NCI-H345 treated with DMSO at 0.1 percent for 48 hours (cell line): ENCODE measurements at regions not wholly inside any gene's neighbourhood (a gene's known extent, or its start where the extent isn't known, plus 50 kb on each side); places are given as distances from the start of the nearest gene placed in this dataset.

Experiments used
- DNase-seq: peaks from one replicate; lab custom pipeline; 2025; ENCODE audit not compliant: unreplicated experiment; lab: John Stamatoyannopoulos, UW

DNA sequence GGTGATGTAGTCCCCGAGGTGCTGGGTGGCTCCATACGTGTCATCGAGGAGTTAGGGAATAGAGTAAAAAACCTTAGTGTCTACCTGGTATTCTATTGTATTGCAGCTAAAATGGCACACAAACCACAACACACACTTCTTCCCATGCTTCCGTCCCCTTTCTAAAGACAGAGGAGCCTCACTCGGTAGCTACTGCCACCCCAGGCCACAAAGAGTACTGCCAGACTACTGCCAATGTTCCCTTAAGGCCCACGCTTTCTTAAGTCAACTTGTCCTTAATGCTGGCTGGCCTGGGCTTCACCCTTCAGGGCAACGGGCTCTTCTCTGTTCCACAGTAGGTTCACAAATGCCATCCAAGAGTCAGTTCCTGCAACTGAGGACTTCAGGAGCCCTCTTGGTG is 673.0 kb downstream of the ELAVL2 start:
- DNase-seq = no peak

DNA sequence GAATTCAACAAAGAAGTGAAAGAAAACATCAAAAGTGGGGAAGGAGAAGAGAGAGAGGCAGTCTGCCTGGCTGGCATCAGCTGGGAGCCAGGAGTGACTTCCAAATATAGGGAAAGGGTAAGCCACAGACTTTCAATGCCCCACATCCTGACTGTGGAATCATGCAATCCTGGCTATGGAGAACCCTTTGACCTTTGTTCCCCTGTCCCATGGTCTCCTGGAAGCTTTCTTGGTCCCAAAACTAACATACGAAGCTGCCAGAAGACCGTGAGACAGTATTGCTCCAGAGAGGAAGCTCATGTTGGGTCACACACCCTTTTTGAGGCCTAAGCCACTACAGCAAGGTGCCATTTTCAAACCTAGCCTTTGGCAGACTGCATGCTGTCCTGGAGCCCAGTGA is 665.5 kb downstream of the ELAVL2 start:
- no peak for DNase-seq

DNA sequence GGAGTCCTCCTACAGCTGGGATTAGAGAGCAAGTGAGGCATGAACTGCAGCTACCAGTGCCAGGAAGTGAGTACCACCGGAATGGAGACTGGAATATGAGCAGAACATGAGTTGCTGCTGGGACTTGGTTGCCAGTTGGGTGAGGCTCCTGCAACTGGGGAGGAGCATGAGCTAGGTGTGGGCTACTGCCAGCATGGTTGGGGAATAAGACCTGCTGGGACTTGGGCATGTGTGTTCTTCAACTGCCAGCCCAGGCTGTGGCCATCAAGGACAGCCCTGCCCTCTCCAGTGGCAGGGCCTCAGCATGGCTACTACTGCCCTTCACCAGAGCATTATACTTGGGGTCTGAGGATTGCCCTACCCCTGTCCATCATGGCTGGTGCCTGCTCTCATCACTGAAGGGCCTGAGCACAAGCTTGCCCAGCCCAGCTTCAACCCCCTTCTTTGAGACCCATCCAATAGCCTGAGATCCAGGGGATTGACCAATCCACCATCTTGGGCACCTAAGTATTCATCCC is 665.0 kb downstream of the ELAVL2 start:
- DNase-seq = no peak

DNA sequence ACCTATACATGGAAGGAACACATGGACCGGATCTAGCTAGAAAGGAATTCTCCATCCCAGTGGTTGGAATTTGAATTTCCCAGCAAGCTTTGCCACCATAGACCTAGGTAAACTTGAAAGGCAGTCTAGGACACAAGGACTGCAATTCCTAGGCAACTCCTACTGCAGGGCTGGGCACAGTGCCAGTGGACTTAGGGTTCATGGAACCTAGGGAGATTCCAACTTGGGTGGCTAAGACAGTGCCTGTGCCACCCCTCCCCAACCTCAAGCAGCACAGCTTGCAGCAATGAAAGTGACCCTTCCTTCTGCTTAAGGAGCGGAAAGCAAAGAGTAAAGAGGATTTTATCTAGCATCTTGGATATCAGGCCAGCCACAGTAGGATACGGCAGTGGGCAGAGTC is 663.3 kb downstream of the ELAVL2 start:
- DNase-seq = no peak

DNA sequence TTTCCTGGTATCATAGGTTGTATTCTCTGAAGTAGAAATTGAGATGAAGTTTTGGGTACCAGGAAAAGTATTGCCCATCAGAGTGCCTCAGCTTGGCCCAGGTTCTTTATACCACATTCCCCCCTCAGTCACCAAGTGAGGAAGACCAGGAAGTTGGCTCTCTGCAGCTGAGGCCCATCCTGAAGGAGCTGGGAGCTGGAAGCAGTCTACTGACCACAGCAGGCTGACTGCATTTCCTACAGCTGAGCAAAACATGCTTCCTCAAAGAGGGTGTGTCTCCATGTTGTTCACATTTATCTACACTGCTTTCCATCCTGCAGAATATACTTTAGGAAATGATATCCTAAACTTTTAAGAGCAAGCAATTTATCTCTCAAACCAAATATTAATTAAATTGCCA is 654.6 kb downstream of the ELAVL2 start:
- no peak for DNase-seq

DNA sequence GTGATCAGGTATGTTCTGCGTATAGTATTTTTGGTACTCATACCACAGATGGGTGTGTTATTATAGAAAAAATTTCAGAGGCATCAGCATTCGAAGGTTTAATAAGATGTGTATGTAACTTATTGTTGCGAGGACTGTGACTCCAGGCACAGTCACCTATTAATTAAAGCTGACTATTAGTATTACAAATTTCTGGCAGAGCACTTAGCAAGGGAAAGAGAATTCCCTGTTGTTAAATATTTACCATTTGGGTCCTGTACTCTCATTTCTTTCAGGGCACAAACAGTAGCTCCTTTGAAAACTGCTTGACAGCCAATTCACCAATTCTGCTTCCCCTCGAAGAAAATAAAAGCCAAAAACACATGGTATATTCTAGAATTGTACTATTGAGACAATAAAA is 653.8 kb downstream of the ELAVL2 start:
- no peak for DNase-seq

DNA sequence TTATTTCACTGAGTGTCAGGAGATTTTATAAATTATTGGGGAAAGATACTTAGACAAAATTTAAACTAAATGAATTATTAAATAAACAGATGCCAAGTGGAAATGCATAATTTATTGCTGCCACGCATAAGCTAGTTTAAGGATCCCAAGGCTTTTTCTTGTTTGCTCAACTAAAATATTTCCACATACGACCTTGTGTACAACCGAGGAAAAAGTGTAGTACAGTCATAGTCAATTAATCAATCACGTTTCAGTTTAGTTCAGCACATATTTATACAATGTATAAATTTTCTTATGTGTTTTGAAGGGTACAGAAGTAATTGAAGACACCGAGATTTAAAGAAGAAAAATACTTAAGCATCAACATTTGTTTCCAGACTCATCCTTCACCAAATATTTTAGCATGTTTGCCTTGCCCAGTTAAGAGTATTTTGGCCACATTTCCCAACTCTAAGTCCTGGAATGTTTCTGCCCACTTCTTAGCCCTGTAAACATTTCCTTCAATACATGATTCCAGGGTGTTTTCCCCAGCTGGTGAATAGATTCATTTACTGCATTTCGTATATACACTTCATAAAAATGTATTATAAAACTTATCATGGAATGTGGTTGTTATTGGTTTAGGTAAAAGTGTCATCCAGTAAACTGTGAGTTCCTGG is 652.9 kb downstream of the ELAVL2 start:
- DNase-seq = no peak

DNA sequence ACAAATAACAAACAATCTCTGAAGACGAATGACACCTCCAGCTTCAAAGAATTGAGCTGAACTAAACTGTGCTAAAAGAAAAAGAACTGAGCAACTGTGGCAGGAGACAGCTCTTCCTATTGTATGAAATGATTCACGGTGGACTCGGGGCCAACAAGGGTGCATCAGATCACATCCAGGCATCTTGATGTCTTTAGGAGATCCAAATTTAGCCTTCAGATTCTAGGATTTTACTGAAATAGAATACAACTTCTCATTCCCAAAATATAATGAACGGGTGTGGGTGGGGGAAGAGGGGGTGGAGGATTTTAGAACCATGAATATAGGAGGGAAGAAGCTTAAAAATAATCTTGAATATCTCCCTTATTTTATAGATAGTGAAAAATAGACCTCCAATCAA is 631.8 kb downstream of the ELAVL2 start:
- no peak for DNase-seq

DNA sequence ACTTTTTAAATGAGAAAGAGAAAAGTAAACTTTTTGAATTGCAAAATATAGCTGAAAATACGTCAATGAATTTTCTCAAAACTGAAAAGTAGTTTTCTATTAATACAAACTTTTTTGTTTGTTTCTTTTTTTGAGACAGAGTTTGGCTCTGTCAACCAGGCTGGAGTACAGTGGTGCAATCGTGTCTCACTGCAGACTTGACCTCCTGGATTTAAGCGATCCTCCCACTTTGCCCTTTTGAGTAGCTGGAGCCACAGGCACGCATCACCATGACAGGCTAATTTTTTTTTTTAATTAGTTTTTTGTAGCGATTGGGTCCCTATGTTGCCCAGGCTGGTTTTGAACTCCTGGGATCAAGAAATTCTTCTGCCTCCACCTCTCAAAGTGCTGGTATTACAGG is 610.4 kb downstream of the ELAVL2 start:
- no peak for DNase-seq

DNA sequence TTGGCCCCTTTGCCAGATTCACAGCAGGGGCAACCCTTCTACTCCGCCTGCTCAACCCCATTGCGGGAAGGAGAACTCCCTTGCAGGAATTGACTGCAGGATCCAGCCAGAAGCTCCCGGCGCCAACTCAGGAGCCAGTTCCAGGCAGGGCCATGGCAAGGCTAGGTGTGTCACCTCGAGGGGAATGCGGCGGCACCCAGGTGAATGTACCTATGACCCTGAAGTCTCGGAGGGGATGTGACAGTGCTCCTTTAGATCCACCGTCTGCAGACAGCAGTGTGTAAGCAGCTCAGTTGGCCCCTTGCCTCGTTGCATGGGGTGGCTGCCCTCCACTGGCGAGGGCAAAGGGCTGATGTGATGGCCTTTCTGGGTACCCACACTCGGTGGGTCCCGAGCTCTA is 606.6 kb downstream of the ELAVL2 start:
- DNase-seq = no peak

DNA sequence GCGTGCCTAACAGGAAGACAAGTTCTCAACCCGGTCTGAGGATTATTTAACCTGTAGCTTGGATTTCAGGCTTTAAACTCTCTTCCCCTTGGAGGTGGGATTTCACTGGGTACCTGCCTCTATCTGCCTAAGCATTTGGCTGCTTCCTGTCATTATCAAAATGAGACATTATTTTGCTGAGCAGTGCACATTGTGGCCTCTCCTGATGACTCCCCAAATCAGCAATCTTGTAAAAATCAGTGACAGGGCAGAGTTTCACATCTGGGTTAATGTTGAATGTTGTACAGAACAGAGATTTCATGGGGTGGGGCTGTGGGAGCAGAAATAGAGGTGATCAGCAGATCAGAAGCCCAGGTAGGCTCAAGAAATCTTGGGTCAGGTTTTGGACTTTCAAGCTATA is 605.9 kb downstream of the ELAVL2 start:
- no peak for DNase-seq

DNA sequence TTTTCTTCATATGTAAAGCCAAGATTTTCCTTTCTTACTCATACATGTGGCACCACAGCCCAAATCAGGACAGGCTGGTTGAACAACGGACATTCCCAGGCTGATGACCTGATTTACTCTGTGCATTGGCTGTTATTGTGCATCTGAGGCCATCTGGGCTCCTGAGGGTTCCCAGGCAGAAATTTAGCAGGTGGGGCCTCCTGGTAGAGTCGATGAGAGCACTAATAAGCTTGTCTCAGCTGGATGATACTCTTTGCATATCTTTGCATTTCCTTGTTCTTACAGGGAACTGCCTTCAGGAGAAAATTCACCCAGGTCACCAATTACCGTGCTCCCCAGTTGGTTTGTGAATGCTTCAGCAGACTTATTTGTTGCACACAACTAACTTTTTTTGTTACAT is 605.1 kb downstream of the ELAVL2 start:
- DNase-seq = no peak

DNA sequence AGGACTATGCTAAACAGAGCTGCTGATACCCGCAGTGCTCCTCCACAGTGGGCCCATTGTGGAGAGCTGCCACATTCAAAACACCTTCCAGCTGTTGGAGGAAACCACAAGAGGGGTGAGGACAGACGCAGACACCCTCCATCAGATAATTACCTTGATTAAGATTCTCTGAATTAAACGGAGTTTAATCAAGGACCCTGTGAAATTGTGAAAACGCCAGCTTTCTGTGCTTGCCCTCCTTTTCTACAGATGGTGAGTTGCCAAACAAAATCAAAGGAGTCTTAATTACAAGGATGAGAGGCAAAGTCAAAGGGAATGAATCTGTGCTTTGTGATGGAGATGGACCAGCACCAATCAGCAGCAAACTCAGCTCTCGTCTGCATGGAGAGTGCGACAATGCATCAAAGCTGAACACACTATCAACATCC is 596.1 kb downstream of the ELAVL2 start:
- no peak for DNase-seq

DNA sequence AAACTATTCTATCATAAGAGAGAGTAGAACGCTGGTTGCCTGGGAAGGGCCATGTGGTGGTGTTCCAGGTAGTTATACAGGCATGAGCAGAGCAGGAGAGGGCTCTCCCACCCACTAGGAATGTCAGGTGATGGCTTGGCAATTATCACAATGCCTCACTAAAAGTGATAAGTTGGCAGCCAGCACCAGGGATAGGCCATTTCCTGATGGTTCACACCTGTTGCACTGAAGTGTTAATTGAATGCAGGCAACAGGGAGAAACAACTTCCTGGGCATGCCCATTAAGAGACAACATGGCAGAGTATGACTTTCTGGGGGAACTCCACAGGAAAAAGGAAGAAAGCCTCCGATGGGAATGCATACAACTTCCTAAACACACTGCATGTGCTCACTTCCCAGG is 593.2 kb downstream of the ELAVL2 start:
- no peak for DNase-seq

DNA sequence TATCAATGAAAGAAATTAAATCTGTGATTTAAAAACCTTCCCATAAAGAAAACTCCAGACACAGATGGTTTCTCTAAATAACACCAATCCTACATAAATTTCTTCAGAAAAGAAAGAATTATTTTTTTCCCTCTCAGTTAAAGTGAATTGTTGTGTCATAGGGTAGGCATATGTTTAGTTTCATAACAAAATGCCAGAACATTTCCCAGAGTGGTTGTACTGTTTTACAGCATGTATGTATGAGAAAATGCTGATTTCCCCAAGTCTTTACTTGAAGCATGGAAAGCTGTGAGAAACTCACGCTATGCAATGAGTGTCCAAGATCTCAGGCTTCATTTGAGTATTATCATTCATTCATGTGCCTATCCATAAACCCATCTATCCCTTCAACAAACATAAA is 582.5 kb downstream of the ELAVL2 start:
- no peak for DNase-seq

DNA sequence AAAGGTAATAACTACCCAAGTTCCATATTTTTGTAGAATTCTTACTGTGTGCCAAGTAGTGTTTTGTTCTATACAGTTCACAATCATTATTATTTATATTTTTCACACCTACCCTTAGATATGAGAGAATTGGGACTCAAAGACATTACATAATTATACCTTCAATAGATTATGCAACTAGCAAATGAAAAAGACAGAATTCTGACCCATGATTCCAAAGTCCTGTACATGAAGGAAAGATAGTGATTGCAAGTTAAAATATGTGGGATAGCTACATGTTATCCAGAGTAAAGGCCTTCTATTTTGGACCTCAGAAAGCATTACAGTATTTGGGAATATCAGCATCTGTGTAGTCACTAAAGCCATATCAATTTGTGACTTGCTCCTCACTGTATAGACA is 581.0 kb downstream of the ELAVL2 start:
- DNase-seq = no peak

DNA sequence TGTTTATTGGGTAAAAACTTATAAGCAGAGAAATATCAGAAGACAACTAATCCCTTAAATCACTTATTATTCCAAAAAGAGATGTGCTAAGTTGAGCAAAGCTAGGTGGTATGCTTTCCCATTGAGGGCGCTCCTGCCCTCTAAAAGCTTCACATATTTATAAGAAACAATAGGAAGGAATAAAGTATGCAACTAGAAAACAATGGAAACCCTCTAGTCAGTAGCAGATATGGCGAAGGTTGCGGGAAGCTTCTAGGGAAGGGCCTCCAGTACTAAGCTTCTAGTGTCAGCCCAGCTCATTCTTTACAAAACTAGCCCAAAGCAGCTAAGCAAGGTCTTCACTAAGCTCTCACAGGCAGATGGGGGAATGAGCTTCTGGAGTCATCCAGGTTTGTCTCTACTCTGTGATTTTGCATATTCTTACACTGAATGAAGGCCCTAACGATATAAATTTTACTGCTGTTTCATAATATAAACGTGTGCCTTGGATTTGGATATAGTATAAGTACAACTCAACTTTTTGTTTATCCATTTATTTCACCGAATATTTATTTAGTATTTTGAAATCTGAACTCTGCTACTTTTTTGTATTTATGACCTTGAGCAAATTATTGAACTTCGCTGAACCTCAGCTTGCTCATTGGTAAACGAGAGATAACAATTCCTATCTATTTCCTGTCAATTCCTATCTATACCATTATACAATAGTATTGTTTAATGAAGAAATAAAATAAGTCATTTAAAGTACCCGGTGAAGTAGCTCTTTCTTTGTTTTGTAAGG is 571.4 kb downstream of the ELAVL2 start:
- DNase-seq = no peak

DNA sequence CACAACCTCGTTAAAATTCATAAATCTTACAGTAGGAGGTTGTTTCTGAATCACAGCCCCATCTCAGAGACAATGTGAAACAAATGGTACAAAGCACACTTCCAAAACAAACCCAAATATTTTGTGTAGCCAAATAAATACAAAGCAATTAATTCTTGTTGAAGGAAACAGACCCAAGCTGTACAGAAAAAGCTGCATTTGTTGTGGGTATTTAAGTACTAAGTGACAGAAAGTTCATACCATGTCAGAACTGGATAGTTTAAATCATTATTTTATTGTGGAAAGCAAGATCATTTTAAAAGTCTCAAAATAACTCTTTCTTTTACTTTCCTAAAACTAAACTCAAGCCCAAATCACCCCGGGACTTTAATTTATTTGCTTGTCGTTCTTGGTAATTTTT is 570.7 kb downstream of the ELAVL2 start:
- no peak for DNase-seq

DNA sequence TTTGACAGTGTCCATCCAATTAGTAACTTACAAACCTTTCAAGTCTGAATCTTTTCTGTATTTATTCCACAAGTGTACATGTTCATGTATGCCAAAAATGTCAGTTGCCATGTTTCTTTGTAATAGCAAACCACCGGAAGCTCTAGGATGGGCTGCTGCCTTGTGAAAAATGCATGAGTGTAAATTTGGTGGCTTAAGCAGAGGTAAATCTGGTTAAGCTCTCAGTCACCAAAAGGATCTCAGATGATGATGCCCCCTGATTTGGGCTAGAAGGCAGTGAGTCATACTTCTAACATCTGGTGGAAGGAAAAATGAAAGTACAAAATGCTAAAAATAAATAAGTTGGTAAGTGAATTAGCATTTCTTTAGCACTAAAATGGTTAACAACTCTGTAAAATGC is 567.5 kb downstream of the ELAVL2 start:
- DNase-seq = no peak

DNA sequence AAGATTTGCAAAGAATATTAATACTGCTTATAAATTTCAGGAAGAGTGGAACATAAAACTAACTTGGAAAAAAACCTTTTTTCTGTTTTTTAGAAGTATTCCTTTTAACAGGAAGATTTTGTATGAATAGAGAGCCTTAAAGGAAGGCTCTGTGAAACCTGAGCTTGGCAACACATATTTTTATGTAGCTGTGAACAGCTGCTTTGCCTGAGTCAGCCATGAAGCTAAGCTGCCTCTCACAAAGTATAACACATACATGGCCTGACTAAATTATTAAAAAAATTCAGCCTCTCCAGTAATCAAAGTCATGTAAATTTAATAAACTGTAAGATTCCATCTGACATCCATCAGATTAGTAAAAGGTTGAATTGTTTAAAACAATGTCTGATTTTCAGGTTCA is 547.5 kb downstream of the ELAVL2 start:
- DNase-seq = no peak

DNA sequence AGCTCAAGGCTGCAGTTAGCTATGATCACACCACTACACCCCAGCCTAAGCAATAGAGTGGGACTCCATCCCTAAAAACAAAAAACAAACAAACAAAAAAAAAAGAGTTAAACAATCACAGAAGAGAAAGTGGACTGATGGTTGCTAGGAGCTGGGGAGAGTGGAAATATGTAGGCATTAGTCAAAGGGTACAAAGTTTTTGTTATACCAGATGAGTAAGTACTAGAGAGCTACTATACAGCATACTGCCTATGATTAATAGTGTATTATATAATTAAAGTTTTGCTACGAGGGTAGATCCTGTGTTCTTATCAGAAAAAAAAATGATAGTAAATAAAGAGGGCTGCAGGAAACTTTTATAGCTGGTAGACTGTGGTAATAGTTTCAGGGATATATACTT is 538.6 kb downstream of the ELAVL2 start:
- DNase-seq = no peak

DNA sequence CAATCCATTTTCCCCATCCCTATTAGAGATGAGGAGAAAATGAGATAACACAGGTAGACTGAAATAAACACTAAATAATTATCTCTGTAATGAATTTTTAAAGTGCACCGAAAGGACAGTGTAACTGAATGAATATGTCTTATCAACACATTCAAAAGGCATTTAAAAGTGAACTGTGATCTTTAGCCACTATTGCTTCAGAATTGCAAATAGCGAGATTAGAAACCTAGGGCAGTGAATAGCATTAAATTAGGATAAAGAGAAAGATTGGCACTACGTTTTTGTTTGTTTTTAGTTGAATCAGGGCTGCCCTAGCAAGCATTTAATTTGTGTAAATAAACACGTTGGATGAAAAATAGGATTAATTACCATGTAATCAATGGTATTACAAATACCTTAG is 537.5 kb downstream of the ELAVL2 start:
- DNase-seq = no peak

DNA sequence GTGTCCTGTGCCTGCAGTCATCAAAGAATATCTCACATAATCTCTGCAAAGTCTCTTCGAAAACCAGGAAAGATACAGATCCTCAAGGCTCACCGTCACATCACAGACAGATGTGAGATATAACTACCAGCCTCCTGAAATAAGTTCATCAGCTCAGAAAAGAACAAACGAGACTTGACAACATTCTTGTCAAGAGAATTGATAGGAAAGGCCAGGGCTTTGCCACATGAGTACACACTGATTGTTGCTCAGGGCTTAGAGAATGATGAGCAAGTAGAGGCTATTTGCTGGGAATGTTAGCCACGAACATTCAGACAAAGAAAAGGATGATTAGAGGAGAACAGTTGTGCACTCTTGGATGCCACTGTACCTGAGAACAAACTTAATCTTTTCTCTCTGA is 535.1 kb downstream of the ELAVL2 start:
- DNase-seq = no peak
